GM21528 (cell line): ENCODE measurements at regions not wholly inside any gene's neighbourhood (a gene's known extent, or its start where the extent isn't known, plus 50 kb on each side); places are given as distances from the start of the nearest gene placed in this dataset.
"Not testable (repeated sequence)": the region's sequence is repeated elsewhere in the genome, so short reads cannot be mapped to it uniquely, and the experiment has no call there.

Source experiments
- ATAC-seq: cut with Tn5 transposase; IDR thresholded peaks from one replicate; pipeline ENCODE4 v1.9.1; 2021; ENCODE audit warnings: mild to moderate bottlenecking, moderate library complexity; ENCODE audit not compliant: unreplicated experiment, low FRiP score

GRCh38 chr7:118872568-118872967 is 648.1 kb downstream of the ANKRD7 start:
- no peak for ATAC-seq

GRCh38 chr7:118877187-118877586 is 652.7 kb downstream of the ANKRD7 start:
- no peak for ATAC-seq

DNA sequence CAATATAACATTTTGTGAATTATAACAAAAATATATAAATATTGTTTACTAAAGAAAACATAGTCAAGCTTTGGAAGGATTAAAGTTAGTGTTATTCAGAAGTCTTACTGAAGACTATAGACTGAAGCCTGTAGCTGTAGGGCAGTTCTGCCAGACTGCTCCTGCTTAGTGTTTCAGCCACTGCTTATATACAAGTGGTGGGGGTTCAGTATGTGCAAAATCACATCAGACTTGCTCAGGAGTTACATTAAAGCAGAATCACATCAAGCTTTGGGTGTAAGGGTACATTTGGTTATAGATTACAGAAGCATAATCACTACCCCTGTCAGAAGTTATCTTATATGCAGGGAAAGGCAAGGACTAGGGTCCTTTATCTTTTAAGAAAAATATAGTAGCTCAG is 653.8 kb downstream of the ANKRD7 start:
- no peak for ATAC-seq

- no peak for ATAC-seq
Observed at GRCh38 chr7:118898284-118898683, 673.8 kb downstream of the ANKRD7 start.

DNA sequence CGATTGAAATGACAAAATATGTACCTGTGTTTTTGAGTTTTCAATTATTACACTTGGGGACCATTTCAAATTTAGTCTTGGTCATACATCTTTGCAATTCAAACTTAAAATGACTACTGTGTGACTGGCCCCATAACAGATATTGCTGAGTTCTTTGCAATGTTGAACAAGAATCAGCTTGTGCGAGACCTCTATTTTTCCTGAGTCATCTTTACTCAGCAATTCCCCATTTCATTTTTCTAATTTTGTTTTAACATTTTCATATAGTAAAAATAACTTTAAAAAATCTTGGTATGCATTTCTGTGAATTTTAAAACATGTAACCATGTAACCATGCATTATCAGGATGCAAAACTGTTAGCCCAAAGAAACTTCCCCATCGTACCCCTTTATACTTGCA is 678.1 kb downstream of the ANKRD7 start:
- no peak for ATAC-seq

GRCh38 chr7:118907911-118908527 is 683.5 kb downstream of the ANKRD7 start:
- ATAC-seq: no peak

GRCh38 chr7:118916120-118916519 is 691.6 kb downstream of the ANKRD7 start:
- not testable (repeated sequence) for ATAC-seq

DNA sequence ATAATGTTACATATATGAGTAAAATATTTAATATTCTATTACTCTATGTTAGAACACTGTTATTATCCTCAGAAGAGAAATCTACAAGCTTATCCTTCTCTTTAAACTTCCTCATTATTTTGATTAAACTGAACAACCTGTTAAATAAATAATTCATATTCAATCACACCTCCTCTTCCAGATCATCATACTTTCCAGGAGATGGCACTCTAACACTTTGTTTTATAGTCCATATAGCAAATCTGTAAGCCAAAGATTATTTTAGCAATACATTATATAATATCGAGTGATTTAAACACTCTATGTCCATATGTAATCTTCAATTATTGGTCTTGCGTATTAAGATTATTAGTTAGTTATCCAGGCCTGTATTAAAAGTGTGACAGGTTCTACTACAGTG is 694.1 kb downstream of the ANKRD7 start:
- no peak for ATAC-seq

DNA sequence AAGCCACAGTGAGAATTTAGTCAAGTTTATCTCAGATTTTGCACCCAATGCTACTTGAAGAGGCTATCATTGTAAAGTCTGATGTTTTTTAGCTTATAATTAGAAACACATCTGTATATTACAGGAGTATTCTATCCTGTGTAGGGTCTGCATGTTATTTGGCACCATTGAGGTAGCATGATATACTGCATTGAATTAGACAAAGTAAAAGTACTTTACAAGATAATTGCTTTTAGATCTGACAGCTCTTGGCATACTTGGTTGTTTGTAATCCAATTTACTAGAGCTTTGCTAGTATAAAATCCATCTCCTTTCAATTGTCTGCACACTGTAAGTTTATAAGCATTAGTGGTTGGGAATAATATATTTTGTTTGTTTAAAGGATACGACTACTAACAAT is 714.3 kb downstream of the ANKRD7 start:
- no peak for ATAC-seq

GRCh38 chr7:118944271-118944670 is 719.8 kb downstream of the ANKRD7 start:
- ATAC-seq: no peak

GRCh38 chr7:118945911-118946682 is 721.6 kb downstream of the ANKRD7 start:
- ATAC-seq: no peak

DNA sequence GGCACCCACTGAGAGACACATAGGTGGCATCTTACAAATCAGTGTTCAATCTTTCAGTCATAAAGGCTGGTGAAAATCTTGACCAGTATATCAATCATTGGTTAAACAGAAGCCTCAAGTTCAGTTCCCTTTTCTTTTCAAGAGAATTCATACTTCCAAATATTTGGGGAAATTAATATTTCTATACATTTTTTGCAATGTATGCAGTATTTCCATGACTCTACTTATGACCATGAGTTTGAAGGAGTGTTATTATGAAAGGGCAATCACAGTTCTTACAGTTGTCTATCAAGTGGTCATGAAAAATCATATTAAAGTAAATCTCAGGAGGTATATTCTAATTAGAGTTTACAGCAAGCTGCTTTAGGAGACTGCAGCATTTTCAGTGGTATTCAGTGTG is 724.0 kb downstream of the ANKRD7 start:
- ATAC-seq: no peak

- ATAC-seq: no peak
Observed at GRCh38 chr7:118949031-118949430, 724.5 kb downstream of the ANKRD7 start.

- ATAC-seq: not testable (repeated sequence)
Observed at GRCh38 chr7:118956285-118956684, 731.8 kb downstream of the ANKRD7 start.

GRCh38 chr7:118969370-118969769 is 744.9 kb downstream of the ANKRD7 start:
- ATAC-seq: no peak

GRCh38 chr7:118971706-118972105 is 747.2 kb downstream of the ANKRD7 start:
- no peak for ATAC-seq

DNA sequence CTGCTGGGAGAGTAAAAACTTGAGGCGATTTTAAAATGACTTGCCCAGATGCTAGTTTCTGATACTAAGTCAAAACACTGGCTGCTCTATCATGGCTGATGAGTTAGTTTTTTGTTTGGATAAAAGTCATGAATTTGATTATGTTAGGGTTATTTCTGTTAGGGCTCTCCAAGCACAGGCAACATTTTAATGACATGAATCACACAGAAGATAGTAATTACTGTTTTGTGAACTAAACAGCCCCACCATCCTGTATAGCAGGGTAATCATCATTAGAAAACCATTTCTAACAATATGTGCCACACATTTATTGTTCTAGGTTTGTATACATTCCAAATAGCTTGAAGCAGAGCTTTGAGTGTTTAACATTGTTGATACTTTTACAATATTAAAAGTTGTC is 750.3 kb downstream of the ANKRD7 start:
- ATAC-seq: no peak

- no peak for ATAC-seq
Observed at GRCh38 chr7:118995350-118995749, 770.8 kb downstream of the ANKRD7 start.

GRCh38 chr7:119007236-119007635 is 782.7 kb downstream of the ANKRD7 start:
- ATAC-seq: no peak

GRCh38 chr7:119010635-119011034 is 786.1 kb downstream of the ANKRD7 start:
- no peak for ATAC-seq

DNA sequence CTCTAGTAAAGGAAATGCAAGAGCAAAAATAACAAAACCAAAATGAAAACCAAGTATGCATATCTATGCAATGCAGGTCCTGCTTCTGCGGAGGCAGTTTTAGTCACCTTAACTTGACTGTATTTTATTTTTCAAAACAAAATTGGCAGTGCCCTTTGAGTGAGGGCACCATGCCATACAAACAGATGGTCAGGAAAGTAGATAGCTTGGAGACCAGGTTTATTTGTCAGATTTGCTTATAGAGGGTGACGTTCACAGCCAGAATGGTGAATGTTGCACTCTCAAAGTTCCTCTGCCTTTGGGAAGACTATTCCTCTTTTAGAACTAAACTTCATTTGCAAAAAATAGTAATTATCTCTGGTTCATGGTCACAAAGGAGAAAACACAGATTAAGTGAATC is 801.9 kb downstream of the ANKRD7 start:
- no peak for ATAC-seq

DNA sequence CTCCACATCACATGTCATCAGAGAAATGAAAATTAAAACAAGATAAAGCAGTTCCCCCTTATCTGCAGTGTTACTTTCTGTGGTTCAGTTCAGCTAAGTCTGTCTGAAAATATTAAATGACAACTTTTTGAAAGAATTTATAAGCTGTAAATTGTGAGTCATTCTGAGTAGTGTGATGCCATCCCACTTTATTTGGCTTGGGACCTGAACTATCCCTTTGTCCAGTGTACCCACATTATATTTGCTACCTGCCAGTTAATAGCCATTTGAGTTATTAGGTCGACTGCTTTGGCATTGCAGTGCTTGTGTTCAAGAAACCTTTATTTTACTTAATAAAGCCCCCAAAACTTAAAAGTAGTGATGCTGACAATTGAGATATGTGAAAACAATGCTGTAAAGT is 804.2 kb downstream of the ANKRD7 start:
- ATAC-seq: no peak
